HL-60 (cell line): ENCODE measurements at regions not wholly inside any gene's neighbourhood (a gene's known extent, or its start where the extent isn't known, plus 50 kb on each side); places are given as distances from the start of the nearest gene placed in this dataset.

Experiments
- DNase-seq, 2 experiments: peaks; one replicate each; pipeline ENCODE4 v3.0.0-alpha.2; 2010 to 2020; ENCODE audit warnings: low read depth in 1 of 2, low spot score in 1 of 2
- H3K27ac ChIP-seq: fragments of 250-450 bp; sonication (Bioruptor Pico); replicated peaks from 2 replicates; pipeline ENCODE4 v1.5.1; 2020; ENCODE audit warnings: mild to moderate bottlenecking, moderate library complexity
- H3K27me3 ChIP-seq: fragments of 250-450 bp; sonication (Bioruptor Pico); 2 replicates; pipeline ENCODE4 v1.5.1; 2021; ENCODE audit warnings: mild to moderate bottlenecking, moderate library complexity; ENCODE audit not compliant: insufficient read depth, poor library complexity, severe bottlenecking
- H3K4me3 ChIP-seq: replicated peaks from 2 replicates; pipeline ENCODE4 v1.5.1; 2011; ENCODE audit warnings: mild to moderate bottlenecking, control low read depth, low read length; ENCODE audit not compliant: insufficient read depth
- CTCF ChIP-seq: IDR thresholded peaks from one replicate; pipeline ENCODE4 v1.5.1; 2011; ENCODE audit warnings: low read length, control low read depth, inconsistent platforms; ENCODE audit not compliant: insufficient read depth
- GABPA ChIP-seq: IDR thresholded peaks from 2 replicates; pipeline ENCODE4 v1.6.1; 2012; ENCODE audit warnings: low read depth
- POLR2AphosphoS5 ChIP-seq: IDR thresholded peaks from 2 replicates; pipeline ENCODE4 v1.6.1; 2012; ENCODE audit warnings: low read depth
- REST ChIP-seq: IDR thresholded peaks from 2 replicates; pipeline ENCODE4 v1.6.1; 2012; ENCODE audit warnings: low read depth; ENCODE audit not compliant: insufficient replicate concordance
- SPI1 ChIP-seq: IDR thresholded peaks from 2 replicates; pipeline ENCODE4 v1.6.1; 2012; ENCODE audit warnings: low read depth, mild to moderate bottlenecking, borderline replicate concordance

DNA sequence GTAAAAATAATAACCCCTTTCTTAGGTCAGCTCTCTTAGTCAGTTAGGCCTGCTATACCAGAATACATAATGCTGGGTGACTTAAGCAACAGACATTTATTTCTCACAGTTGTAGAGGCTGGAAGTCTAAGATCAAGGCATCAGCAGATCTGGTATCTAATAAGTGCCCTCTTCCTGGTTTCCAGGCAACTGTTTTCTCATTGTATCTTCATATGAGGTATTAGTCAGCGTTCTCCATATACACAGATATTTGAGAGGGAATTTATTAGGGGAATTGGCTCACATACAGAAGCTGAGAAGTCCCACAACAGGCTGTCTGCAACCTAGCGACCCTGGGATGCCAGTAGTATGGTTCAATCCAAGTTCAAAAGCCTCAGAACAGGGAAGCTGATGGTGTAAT lies 896.0 kb downstream of the GALC start:
- Histone ChIP-seq H3K4me3 (no peak overlapping the region), H3K27ac (no peak overlapping the region), H3K27me3 (no peaks in the 10 kb centered on the region)
- no peak for DNase-seq
- TF ChIP-seq SPI1 = no peak

GRCh38 chr14:87094913-87095312 lies 898.1 kb downstream of the GALC start:
- Histone ChIP-seq H3K27me3 (no peaks in the 10 kb centered on the region), H3K27ac (no peak overlapping the region), H3K4me3 (no peak overlapping the region)
- no peak for DNase-seq
- TF ChIP-seq GABPA (no peak), REST (no peak), SPI1 (no peak), POLR2AphosphoS5 (no peak), CTCF (no peak)

DNA sequence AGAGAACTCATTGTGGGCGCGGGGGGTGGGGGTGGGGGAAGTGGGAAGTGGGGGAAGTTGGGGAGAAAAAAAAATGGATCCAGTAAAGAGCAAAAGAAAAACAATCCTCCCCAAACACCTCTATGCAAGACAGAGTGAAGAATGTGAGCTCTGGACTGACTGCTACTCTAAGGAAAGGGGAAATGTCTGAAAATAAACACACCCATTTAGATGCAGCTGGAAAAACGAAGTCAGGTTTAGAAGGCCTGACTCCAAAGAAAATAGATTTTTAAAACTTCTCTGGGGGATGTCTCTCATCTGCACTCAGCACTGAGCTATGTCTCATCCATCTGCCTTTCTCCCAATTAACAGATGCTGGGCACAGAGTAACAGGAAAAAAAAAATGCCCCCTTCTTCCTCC lies 904.4 kb downstream of the GALC start:
- Histone ChIP-seq H3K4me3 (no peak overlapping the region), H3K27me3 (no peaks in the 10 kb centered on the region), H3K27ac (no peak overlapping the region)
- DNase-seq = no peak
- TF ChIP-seq GABPA (no peak), CTCF (no peak)

- TF ChIP-seq POLR2AphosphoS5 (no peak), SPI1 (no peak), CTCF (no peak), REST (no peak)
- no peak for DNase-seq
- H3K4me3 ChIP-seq = no peak overlapping the region
- no peak overlapping the region for H3K27ac ChIP-seq
- H3K27me3 ChIP-seq = no peaks in the 10 kb centered on the region
These were observed 905.1 kb downstream of the GALC start for GRCh38 chr14:87087881-87088280.
